IMR-90 (cell line): ENCODE measurements at regions not wholly inside any gene's neighbourhood (a gene's known extent, or its start where the extent isn't known, plus 50 kb on each side); places are given as distances from the start of the nearest gene placed in this dataset.

ENCODE experiments used
- ATAC-seq: fragments of 200-7000 bp; cut with Tn5 transposase; 2 replicates; pipeline ENCODE4 v1.9.1; 2020; ENCODE audit warnings: low read depth, mild to moderate bottlenecking, moderate library complexity
- BruUV-seq: library from RNA; stranded (reverse); fragments of 400-500 nt; replicated peaks from 2 replicates; lab custom pipeline; 2021; lab: Mats Ljungman, UMichigan
- CTCF ChIA-PET: fragments of 300-600 bp; formaldehyde crosslinking; extraction: SDS; loops from one replicate; lab custom pipeline; 2021; ENCODE audit warnings: antibody characterized with exemption; lab: Yijun Ruan, JAX
- POLR2A ChIA-PET: fragments of 300-600 bp; sonication (Branson Sonifier 250); formaldehyde crosslinking; loops from one replicate; lab custom pipeline; 2022; ENCODE audit warnings: antibody characterized with exemption; ENCODE audit not compliant: unreplicated experiment; lab: Charles Lee
- DNase-seq: peaks from one replicate; pipeline ENCODE4 v3.0.0; 2013
- H2AFZ ChIP-seq: replicated peaks from 2 replicates; pipeline ENCODE3; 2013; ENCODE audit warnings: low read length, mild to moderate bottlenecking; ENCODE audit not compliant: poor library complexity
- H2AK5ac ChIP-seq: 2 replicates; pipeline ENCODE4 v1.6.1; 2013; ENCODE audit warnings: low read depth, low read length, inconsistent platforms
- H2AK9ac ChIP-seq: replicated peaks from 2 replicates; pipeline ENCODE3; 2013; ENCODE audit warnings: mild to moderate bottlenecking, low read depth, low read length, moderate library complexity; ENCODE audit not compliant: poor library complexity
- H2BK120ac ChIP-seq: 2 replicates; pipeline ENCODE4 v1.6.1; 2013; ENCODE audit warnings: low read depth, low read length, inconsistent platforms
- H2BK15ac ChIP-seq: 3 replicates; pipeline ENCODE4 v1.6.1; 2013; ENCODE audit warnings: low read depth, low read length, inconsistent platforms
- H2BK20ac ChIP-seq: 2 replicates; pipeline ENCODE4 v1.6.1; 2013; ENCODE audit warnings: low read depth, mild to moderate bottlenecking, inconsistent platforms, low read length, moderate library complexity
- H2BK5ac ChIP-seq: 2 replicates; pipeline ENCODE4 v1.6.1; 2013; ENCODE audit warnings: mild to moderate bottlenecking, low read depth, low read length, inconsistent platforms; ENCODE audit not compliant: poor library complexity, severe bottlenecking
- H3K14ac ChIP-seq: replicated peaks from 2 replicates; pipeline ENCODE4 v1.6.1; 2013; ENCODE audit warnings: low read depth, low read length, inconsistent platforms
- H3K18ac ChIP-seq: 2 replicates; pipeline ENCODE4 v1.6.1; 2013; ENCODE audit warnings: low read depth, low read length, control low read depth
- H3K23ac ChIP-seq: 2 replicates; pipeline ENCODE4 v1.6.1; 2013; ENCODE audit warnings: low read depth, low read length, inconsistent platforms
- H3K27ac ChIP-seq: 2 replicates; pipeline ENCODE4 v1.5.1; 2013; ENCODE audit warnings: mild to moderate bottlenecking, control low read depth, low read length; ENCODE audit not compliant: insufficient read depth
- H3K27me3 ChIP-seq: 2 replicates; pipeline ENCODE4 v1.6.1; 2013; ENCODE audit warnings: low read length; ENCODE audit not compliant: control insufficient read depth, insufficient read depth
- H3K36me3 ChIP-seq: 2 replicates; pipeline ENCODE4 v1.6.1; 2013; ENCODE audit warnings: low read length, mixed read lengths; ENCODE audit not compliant: control insufficient read depth, insufficient read depth
- H3K4ac ChIP-seq: 2 replicates; pipeline ENCODE4 v1.6.1; 2013; ENCODE audit warnings: low read depth, low read length, inconsistent platforms
- H3K4me1 ChIP-seq: 2 replicates; pipeline ENCODE4 v1.6.1; 2013; ENCODE audit warnings: low read length, mixed read lengths; ENCODE audit not compliant: control insufficient read depth, insufficient read depth
- H3K4me2 ChIP-seq: 2 replicates; pipeline ENCODE4 v1.6.1; 2013; ENCODE audit warnings: low read depth, mild to moderate bottlenecking, control low read depth, low read length, moderate library complexity
- H3K4me3 ChIP-seq: 2 replicates; pipeline ENCODE4 v1.5.1; 2013; ENCODE audit warnings: low read depth, mild to moderate bottlenecking, control low read depth, low read length, moderate library complexity; ENCODE audit not compliant: insufficient read depth
- H3K56ac ChIP-seq: 2 replicates; pipeline ENCODE4 v1.6.1; 2013; ENCODE audit warnings: low read length, inconsistent platforms; ENCODE audit not compliant: insufficient read depth; ENCODE audit errors: extremely low read depth
- H3K79me1 ChIP-seq, 2 experiments: 2 replicates each; pipeline ENCODE4 v1.6.1; 2013; ENCODE audit warnings: low read length in 2 of 2, inconsistent platforms in 1 of 2, low read depth in 1 of 2
- H3K9ac ChIP-seq: 2 replicates; pipeline ENCODE4 v1.6.1; 2013; ENCODE audit warnings: low read depth, low read length, control low read depth
- H3K9me1 ChIP-seq: 2 replicates; pipeline ENCODE4 v1.6.1; 2013; ENCODE audit warnings: low read length, inconsistent platforms; ENCODE audit not compliant: insufficient read depth
- H3K9me3 ChIP-seq: 2 replicates; pipeline ENCODE4 v1.6.1; 2013; ENCODE audit warnings: low read length; ENCODE audit not compliant: control insufficient read depth, insufficient read depth
- H4K20me1 ChIP-seq: 2 replicates; pipeline ENCODE4 v1.6.1; 2013; ENCODE audit warnings: low read length, inconsistent platforms; ENCODE audit not compliant: insufficient read depth
- H4K5ac ChIP-seq: 2 replicates; pipeline ENCODE4 v1.6.1; 2013; ENCODE audit warnings: mild to moderate bottlenecking, low read depth, low read length, control low read depth
- H4K8ac ChIP-seq, 2 experiments: 2 replicates each; pipeline ENCODE4 v1.6.1; 2013; ENCODE audit warnings: low read depth in 2 of 2, low read length in 2 of 2, control low read depth in 1 of 2, inconsistent platforms in 1 of 2
- H4K91ac ChIP-seq: 2 replicates; pipeline ENCODE4 v1.6.1; 2013; ENCODE audit warnings: low read depth, low read length, inconsistent platforms; ENCODE audit not compliant: insufficient read depth
- ELK1 ChIP-seq: fragments of 150-350 bp; IDR thresholded peaks from 2 replicates; pipeline ENCODE4 v1.6.1; 2016; ENCODE audit warnings: low read depth, mild to moderate bottlenecking, low read length, moderate library complexity, borderline replicate concordance
- FOS ChIP-seq: fragments of 150-350 bp; IDR thresholded peaks from 2 replicates; pipeline ENCODE4 v1.6.1; 2016; ENCODE audit warnings: low read depth, low read length
- NFE2L2 ChIP-seq: fragments of 150-350 bp; IDR thresholded peaks from 2 replicates; pipeline ENCODE4 v1.6.1; 2016; ENCODE audit warnings: low read depth, mild to moderate bottlenecking, low read length
- WGBS, 2 experiments: methylation state at CpG; one replicate each; pipeline versions ENCODE4 v1.1.5 to v1.1.7; 2013; ENCODE audit warnings: missing lambda C conversion rate in 2 of 2; ENCODE audit not compliant: insufficient read length in 1 of 2; ENCODE audit errors: extremely low coverage in 2 of 2; 5-methylcytosine and 5-hydroxymethylcytosine counted together
- dilution Hi-C: fragments of 300-500 bp; cut with HindIII; formaldehyde crosslinking; loops from one replicate; pipeline ENCODE4 v1.14.3; 2018; ENCODE audit warnings: low sequenced_read_pairs; ENCODE audit not compliant: unreplicated experiment
- in situ Hi-C: fragments of 300-500 bp; cut with MboI; formaldehyde crosslinking; loops from 3 replicates; pipeline ENCODE4 v1.14.3; 2019; ENCODE audit warnings: low sequenced_read_pairs, inconsistent platforms, mixed read lengths
- intact Hi-C: fragments of 100-400 bp; cut with micrococcal nuclease; formaldehyde crosslinking; loops from 2 replicates; pipeline ENCODE4 v1.10.0; 2022

GRCh38 chr10:58086144-58086762 is 181.4 kb downstream of the IPMK start:
- Histone ChIP-seq H3K14ac (no peak overlapping the region), H3K36me3 (no peaks in the 10 kb centered on the region), H3K56ac (no peak overlapping the region), H3K27ac (no peak overlapping the region), H3K4me1 (no peaks in the 10 kb centered on the region), H3K9me1 (no peaks in the 10 kb centered on the region), H2BK15ac (no peak overlapping the region), H3K4ac (no peak overlapping the region), H3K18ac (no peak overlapping the region), H2BK5ac (no peak overlapping the region), H4K91ac (no peak overlapping the region), H2BK20ac (no peak overlapping the region), H3K23ac (no peak overlapping the region), H4K20me1 (no peaks in the 10 kb centered on the region), H3K4me3 (no peak overlapping the region), H3K4me2 (no peak overlapping the region), H2AK5ac (no peak overlapping the region), H3K79me1 (no peaks in the 10 kb centered on the region), H4K5ac (no peak overlapping the region), H3K9me3 (no peaks in the 10 kb centered on the region), H3K9ac (no peak overlapping the region), H2AFZ (no peak overlapping the region), H4K8ac (no peak overlapping the region), H2BK120ac (no peak overlapping the region), H2AK9ac (no peak overlapping the region), H3K27me3 (no peaks in the 10 kb centered on the region)
- WGBS, 2 experiments = no CpG with 5 or more reads among the region's 2 CpGs
- ChIA-PET CTCF (no interaction called here), POLR2A (no interaction called here)
- in situ Hi-C loops (no loop called here), dilution Hi-C loops (no loop called here), intact Hi-C loops (no loop called here)
- no peak for DNase-seq
- no peak for TF ChIP-seq NFE2L2
- no peak for TF ChIP-seq FOS
- TF ChIP-seq ELK1 = no peak
- no TSS peak for BruUV-seq
- no peak for ATAC-seq
